ENCODE measurements at regions not wholly inside any gene's neighbourhood (a gene's known extent, or its start where the extent isn't known, plus 50 kb on each side); places are given as distances from the start of the nearest gene placed in this dataset.

- no peaks in the 10 kb centered on the region for H3K4me1 ChIP-seq
- 91% methylated on average over 4 of the region's 4 CpGs for WGBS (ENCODE audit: insufficient coverage, low coverage, low lambda C conversion rate, missing lambda C conversion rate)
- no peak for ATAC-seq
These were observed 521.6 kb downstream of the SNAPC1 start for GRCh38 chr14:62283837-62284236.

DNA sequence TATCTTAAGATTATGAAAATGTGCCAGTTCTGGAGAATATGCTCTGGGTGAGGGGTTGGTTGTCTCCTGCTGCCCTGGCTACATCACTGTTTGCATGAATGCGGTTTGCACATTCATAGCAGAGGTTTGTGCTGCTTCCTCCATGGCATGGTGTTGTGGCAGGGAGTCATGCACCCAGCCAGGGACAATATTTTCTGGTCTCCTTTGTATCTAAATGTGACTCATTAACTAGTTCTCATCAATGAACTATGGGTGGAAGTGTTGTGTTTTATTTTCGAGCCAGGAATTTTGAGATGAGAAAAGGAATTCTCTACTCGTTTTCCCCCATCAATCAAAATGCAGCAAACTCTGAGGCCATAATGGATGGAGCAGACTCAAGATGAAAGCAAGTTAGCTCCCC is 527.3 kb downstream of the SNAPC1 start:
- Histone ChIP-seq H3K36me3 (no peaks in the 10 kb centered on the region), H3K9me3 (no peaks in the 10 kb centered on the region), H3K4me3 (no peak overlapping the region), H3K4me1 (no peaks in the 10 kb centered on the region), H3K27me3 (no peaks in the 10 kb centered on the region), H3K27ac (no peak overlapping the region)
- 40% methylated on average over 3 of the region's 3 CpGs for WGBS (ENCODE audit: insufficient coverage, low coverage, low lambda C conversion rate, missing lambda C conversion rate)
- TF ChIP-seq POLR2A (IDR thresholded peaks at IDR 0.05) = no peak
- TF ChIP-seq, protein P1, sequence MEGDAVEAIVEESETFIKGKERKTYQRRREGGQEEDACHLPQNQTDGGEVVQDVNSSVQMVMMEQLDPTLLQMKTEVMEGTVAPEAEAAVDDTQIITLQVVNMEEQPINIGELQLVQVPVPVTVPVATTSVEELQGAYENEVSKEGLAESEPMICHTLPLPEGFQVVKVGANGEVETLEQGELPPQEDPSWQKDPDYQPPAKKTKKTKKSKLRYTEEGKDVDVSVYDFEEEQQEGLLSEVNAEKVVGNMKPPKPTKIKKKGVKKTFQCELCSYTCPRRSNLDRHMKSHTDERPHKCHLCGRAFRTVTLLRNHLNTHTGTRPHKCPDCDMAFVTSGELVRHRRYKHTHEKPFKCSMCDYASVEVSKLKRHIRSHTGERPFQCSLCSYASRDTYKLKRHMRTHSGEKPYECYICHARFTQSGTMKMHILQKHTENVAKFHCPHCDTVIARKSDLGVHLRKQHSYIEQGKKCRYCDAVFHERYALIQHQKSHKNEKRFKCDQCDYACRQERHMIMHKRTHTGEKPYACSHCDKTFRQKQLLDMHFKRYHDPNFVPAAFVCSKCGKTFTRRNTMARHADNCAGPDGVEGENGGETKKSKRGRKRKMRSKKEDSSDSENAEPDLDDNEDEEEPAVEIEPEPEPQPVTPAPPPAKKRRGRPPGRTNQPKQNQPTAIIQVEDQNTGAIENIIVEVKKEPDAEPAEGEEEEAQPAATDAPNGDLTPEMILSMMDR (IDR thresholded peaks at IDR 0.05) = no peak
- intact Hi-C loops (cut with DNase I) = no loop called here
- ATAC-seq = no peak
- DNase-seq = no peak

More at GRCh38 chr14:62283837-62284236, 521.6 kb downstream of the SNAPC1 start:
- H3K36me3 ChIP-seq = no peaks in the 10 kb centered on the region
- H3K27ac ChIP-seq = no peak overlapping the region
- no peak overlapping the region for H3K4me3 ChIP-seq
- no peaks in the 10 kb centered on the region for H3K9me3 ChIP-seq
- no peak for DNase-seq
- TF ChIP-seq, protein P1 (IDR thresholded peaks at IDR 0.05) = no peak
- TF ChIP-seq POLR2A (IDR thresholded peaks at IDR 0.05) = no peak
- no peaks in the 10 kb centered on the region for H3K27me3 ChIP-seq
- intact Hi-C loops (cut with DNase I) = no loop called here

DNA sequence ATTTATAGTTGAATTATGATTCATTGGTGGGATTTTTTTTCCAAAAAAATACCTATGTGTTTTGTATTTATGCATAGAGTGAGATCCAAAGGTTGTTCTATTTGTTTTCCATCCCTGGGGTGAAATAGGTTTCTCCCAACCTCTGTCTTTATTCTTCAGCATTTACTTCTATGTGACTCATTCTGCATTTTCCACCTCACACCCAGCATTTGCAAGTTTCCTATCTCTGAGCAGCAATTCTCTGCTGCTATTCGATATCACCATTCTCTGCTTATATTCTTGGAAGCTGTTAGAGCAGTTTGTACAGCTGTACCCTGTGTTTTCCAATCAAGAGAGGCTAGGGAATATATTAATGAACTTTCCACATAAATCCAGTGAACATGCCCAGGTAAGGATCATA is 538.9 kb downstream of the SNAPC1 start:
- TF ChIP-seq POLR2A (IDR thresholded peaks at IDR 0.05) = no peak
- TF ChIP-seq, protein P1 (IDR thresholded peaks at IDR 0.05) = no peak
- Histone ChIP-seq H3K36me3 (no peaks in the 10 kb centered on the region), H3K9me3 (no peaks in the 10 kb centered on the region), H3K27me3 (no peaks in the 10 kb centered on the region), H3K4me1 (peaks cover 0 to 10% (median 2%) of the 10 kb centered on the region in 4 donors), H3K27ac (no peak overlapping the region), H3K4me3 (no peak overlapping the region)
- intact Hi-C loops (cut with DNase I) = no loop called here
- DNase-seq = no peak
- ATAC-seq = no peak
- WGBS (ENCODE audit: insufficient coverage, low coverage, low lambda C conversion rate, missing lambda C conversion rate) = 83% methylated on average over 1 of the region's 1 CpG

DNA sequence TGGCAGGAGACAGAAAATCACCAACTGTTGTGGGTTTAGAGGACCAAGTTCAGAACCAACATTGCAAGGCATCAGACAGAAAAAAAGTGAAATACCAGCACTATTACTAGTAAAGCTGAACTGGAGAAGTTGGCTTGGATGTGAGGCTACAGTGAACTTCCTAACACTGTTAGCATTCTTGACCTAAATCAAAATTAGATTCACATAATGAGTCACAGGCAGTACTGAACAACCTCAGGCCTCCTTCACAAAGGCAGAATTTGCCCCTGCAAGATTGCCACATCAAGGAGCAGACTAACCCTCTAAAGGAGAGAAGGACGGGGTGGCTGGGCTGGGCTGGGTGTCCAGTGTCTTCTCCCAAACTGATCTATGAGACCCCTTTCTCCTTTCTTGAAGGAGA is 539.7 kb downstream of the SNAPC1 start:
- Histone ChIP-seq H3K36me3 (no peaks in the 10 kb centered on the region), H3K27ac (no peak overlapping the region), H3K4me1 (peaks cover 0 to 10% (median 2%) of the 10 kb centered on the region in 4 donors), H3K4me3 (no peak overlapping the region), H3K27me3 (no peaks in the 10 kb centered on the region), H3K9me3 (no peaks in the 10 kb centered on the region)
- TF ChIP-seq, protein P1 (IDR thresholded peaks at IDR 0.05) = no peak
- TF ChIP-seq POLR2A (IDR thresholded peaks at IDR 0.05) = no peak
- intact Hi-C loops (cut with DNase I) = no loop called here
- 92% methylated on average over 1 of the region's 1 CpG for WGBS (ENCODE audit: insufficient coverage, low coverage, low lambda C conversion rate, missing lambda C conversion rate)
- no peak for ATAC-seq
- DNase-seq = no peak

GRCh38 chr14:62303437-62303836 is 541.2 kb downstream of the SNAPC1 start:
- Histone ChIP-seq H3K4me3 (no peak overlapping the region), H3K4me1 (peaks cover 0 to 10% (median 2%) of the 10 kb centered on the region in 4 donors), H3K27me3 (no peaks in the 10 kb centered on the region), H3K36me3 (no peaks in the 10 kb centered on the region), H3K9me3 (no peaks in the 10 kb centered on the region), H3K27ac (no peak overlapping the region)
- DNase-seq (no peak), ATAC-seq (peak in 1 of 4 donors; percentile 71)
- intact Hi-C loops (cut with DNase I) = no loop called here
- 32% methylated on average over 4 of the region's 4 CpGs for WGBS (ENCODE audit: insufficient coverage, low coverage, low lambda C conversion rate, missing lambda C conversion rate)
- no peak for TF ChIP-seq POLR2A (IDR thresholded peaks at IDR 0.05)
- TF ChIP-seq, protein P1 (IDR thresholded peaks at IDR 0.05) = no peak
